ENCODE measurements at regions not wholly inside any gene's neighbourhood (a gene's known extent, or its start where the extent isn't known, plus 50 kb on each side); places are given as distances from the start of the nearest gene placed in this dataset.

DNA sequence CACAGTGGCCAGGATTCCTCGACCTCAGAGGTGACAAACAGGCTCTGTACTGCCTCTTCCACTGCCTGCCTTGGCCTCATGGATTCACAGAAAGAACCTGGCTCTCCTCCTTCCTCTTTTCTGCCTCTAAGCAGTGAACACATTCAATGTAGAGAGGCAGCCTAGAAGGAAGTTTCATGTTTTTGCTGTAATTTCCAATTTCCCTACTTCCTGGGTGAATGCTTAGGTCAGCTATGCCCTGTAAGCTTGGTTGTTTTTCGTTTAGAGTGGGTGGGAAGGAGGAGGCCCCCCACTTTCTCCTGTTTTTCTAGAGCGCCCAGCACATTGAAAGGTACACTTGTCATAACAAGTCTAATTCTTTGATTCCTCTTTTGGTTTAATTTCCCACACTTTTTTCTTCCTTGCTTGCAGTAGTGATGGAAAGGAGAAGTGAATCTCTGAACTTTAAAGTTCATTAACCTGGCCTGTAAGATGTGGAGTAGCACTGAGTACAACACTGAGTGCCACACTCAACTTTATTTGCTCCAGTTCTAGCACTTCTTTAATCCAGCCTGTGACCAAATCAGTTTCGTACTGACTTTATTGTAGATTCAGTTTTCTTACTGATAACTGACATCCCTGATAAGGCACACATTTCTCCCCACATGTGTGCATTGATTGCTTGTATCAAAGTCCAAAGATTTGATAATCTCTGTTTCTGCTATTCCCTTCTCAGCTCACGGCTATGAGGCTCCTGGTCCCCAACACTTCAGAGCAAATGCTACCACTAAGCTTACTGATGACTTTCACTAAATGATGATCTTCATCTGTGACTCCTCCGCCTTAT, 100.0 kb upstream of the MAN1A1 start:
- Histone ChIP-seq H3K36me3 (ENCODE audit: control insufficient read depth, insufficient read depth, low read length) (no peaks in the 10 kb centered on the region), H3K27ac (ENCODE audit: insufficient read depth, low read length) (no peak overlapping the region), H2AK5ac (ENCODE audit: low read depth, low read length) (no peak overlapping the region), H2AK9ac (replicated peaks; ENCODE audit: low read depth, low read length, poor library complexity) (no peak overlapping the region), H3K56ac (ENCODE audit: extremely low read depth, insufficient read depth, low read length) (no peak overlapping the region), H3K27me3 (ENCODE audit: control insufficient read depth, insufficient read depth, low read length) (no peaks in the 10 kb centered on the region), H2BK120ac (ENCODE audit: low read depth, low read length) (no peak overlapping the region), H3K18ac (ENCODE audit: low read depth, low read length) (no peak overlapping the region), H3K9me3 (ENCODE audit: control insufficient read depth, insufficient read depth, low read length) (no peaks in the 10 kb centered on the region), H3K4ac (ENCODE audit: low read depth, low read length) (no peak overlapping the region), H2AFZ (replicated peaks; ENCODE audit: low read length, poor library complexity) (no peak overlapping the region), H2BK20ac (ENCODE audit: low read depth, low read length) (no peak overlapping the region), H4K8ac (ENCODE audit: low read depth in 2 of 2, low read length in 2 of 2) (no peak overlapping the region), H4K20me1 (ENCODE audit: insufficient read depth, low read length) (no peaks in the 10 kb centered on the region), H4K5ac (ENCODE audit: low read depth, low read length) (no peak overlapping the region), H3K79me1 (ENCODE audit: low read depth in 1 of 2, low read length in 2 of 2) (no peaks in the 10 kb centered on the region), H3K4me2 (ENCODE audit: low read depth, low read length) (no peak overlapping the region), H4K91ac (ENCODE audit: insufficient read depth, low read depth, low read length) (no peak overlapping the region), H2BK15ac (ENCODE audit: low read depth, low read length) (no peak overlapping the region; the same call in 1 of the 3 replicates), H3K9ac (ENCODE audit: low read depth, low read length) (no peak overlapping the region), H3K4me1 (ENCODE audit: control insufficient read depth, insufficient read depth, low read length) (peaks cover 6% of the 10 kb centered on the region), H3K9me1 (ENCODE audit: insufficient read depth, low read length) (peaks cover 5% of the 10 kb centered on the region; the same call in 1 of the 2 replicates), H3K4me3 (ENCODE audit: insufficient read depth, low read depth, low read length) (no peak overlapping the region), H2BK5ac (ENCODE audit: low read depth, low read length, poor library complexity, severe bottlenecking) (no peak overlapping the region), H3K14ac (replicated peaks; ENCODE audit: low read depth, low read length) (no peak overlapping the region), H3K23ac (ENCODE audit: low read depth, low read length) (no peak overlapping the region)
- intact Hi-C loops (cut with micrococcal nuclease) = loop anchor here (5.0 kb wide), 1 partner anchor 317 kb away; no protein-coding TSS in a partner anchor
- DNase-seq = no peak
- POLR2A ChIA-PET (ENCODE audit: unreplicated experiment) = no interaction called here
- CTCF ChIA-PET = no interaction called here
- TF ChIP-seq RFX5 (IDR thresholded peaks at IDR 0.05; ENCODE audit: low read depth, low read length) = no peak
- TF ChIP-seq NFE2L2 (IDR thresholded peaks at IDR 0.05; ENCODE audit: low read depth, low read length) = no peak
- no peak for TF ChIP-seq POLR2A (IDR thresholded peaks at IDR 0.05; ENCODE audit: low read depth, low read length)
- TF ChIP-seq SMC3 (IDR thresholded peaks at IDR 0.05; ENCODE audit: low read depth, low read length) = no peak
- no peak for TF ChIP-seq MAZ (IDR thresholded peaks at IDR 0.05; ENCODE audit: borderline replicate concordance, low read depth, low read length)
- no peak for TF ChIP-seq RCOR1 (IDR thresholded peaks at IDR 0.05; ENCODE audit: insufficient replicate concordance, low read length)
- no peak for TF ChIP-seq CHD1 (IDR thresholded peaks at IDR 0.05; ENCODE audit: low read depth, low read length)
- no peak for TF ChIP-seq RAD21 (IDR thresholded peaks at IDR 0.05; ENCODE audit: low read length)
- TF ChIP-seq MAFK (IDR thresholded peaks at IDR 0.05; ENCODE audit: low read depth, low read length) = no peak
- no peak for TF ChIP-seq CEBPB (IDR thresholded peaks at IDR 0.05; ENCODE audit: low read depth, low read length)
- BruUV-seq (replicated peaks) = no TSS peak
- in situ Hi-C loops (cut with MboI; ENCODE audit: low sequenced_read_pairs) = no loop called here
- dilution Hi-C loops (cut with HindIII; ENCODE audit: low sequenced_read_pairs, unreplicated experiment) = no loop called here
- ATAC-seq (ENCODE audit: low read depth) = no peak
- 75% methylated on average over 1 of the region's 6 CpGs; no CpG with 5 or more reads in 1 of the 2 experiments for WGBS, 2 experiments (ENCODE audit: extremely low coverage in 2 of 2, insufficient read length in 1 of 2)

Data from IMR-90 (cell line).